AG08395 (cell line): ENCODE measurements at regions not wholly inside any gene's neighbourhood (a gene's known extent, or its start where the extent isn't known, plus 50 kb on each side); places are given as distances from the start of the nearest gene placed in this dataset.

Experiments used
- DNase-seq: peaks from one replicate; pipeline ENCODE4 v3.0.0; 2012; ENCODE audit warnings: mixed read lengths, low spot score

DNA sequence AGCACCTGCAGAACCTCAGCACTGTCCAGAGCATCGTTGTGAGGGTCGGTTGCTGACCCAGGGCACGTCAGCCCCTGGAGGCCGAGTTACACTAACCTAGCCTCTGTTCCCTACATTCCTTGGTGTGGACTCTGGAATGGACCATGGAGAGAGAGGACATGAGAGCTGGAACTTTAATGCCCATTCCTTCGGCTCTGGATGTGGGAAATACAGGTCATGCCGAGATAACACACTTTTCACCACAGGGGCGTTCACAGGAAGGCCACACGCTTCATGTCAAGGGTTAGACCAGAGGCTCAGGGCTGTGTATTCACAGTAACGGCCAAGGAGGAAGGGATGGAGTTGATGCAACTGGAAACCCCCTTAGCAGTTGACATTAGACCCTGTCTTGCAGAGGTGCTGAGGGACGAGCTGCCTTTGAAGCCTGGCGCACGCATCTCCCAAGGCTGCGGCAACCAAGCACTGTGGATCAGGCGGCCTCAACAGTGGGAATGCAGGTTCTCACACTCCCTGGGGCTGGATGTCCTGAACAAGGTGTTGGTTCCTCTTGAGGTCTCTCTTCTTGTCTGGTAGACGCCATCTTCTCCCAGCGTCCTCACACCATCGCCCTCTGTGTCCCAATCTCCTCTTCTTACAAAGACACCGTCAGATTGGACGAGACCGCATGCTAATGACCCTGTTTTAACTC lies 245.2 kb downstream of the KLF6 start:
- no peak for DNase-seq

DNA sequence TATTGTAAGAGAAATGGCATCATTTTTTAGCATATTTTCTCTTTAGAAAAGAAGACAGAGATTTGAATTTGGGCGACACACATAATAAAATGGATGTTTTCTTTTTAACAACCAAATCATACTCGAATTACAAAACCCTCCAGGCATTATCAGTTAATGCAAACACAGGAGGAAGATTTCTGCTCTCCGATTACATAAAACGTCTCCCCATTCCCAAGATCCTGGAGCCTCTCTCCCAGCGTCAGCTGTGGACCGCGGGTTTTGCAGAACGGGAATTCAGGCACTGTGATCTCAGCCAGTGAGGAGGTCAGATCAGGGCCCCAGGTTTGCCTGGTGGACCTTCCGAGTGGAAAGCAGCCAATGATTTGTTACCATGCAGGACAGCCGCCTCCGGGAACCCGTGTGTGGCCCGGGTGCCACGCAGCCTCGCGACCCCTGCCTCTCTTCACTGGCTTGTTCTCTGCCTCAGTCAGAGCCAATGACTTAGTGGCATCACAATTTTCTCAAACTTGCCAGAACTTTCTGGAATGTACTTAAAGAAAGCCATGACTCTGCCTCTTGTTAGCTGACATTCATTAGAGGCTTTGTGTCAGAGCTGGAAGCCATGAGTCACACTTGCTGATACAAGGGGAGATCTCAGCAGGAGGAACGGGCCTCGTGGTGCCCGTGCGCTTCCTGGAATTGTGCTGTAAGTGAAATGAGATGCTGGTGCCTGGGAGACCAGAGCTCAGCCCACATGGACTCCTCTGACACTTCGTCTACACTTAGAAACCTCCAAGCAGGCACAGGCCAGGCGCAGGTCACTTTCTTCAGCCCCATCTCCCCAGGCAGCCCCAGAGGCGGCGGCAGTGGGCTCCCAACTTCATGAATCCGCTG lies 246.1 kb downstream of the KLF6 start:
- peak; percentile 89 for DNase-seq

DNA sequence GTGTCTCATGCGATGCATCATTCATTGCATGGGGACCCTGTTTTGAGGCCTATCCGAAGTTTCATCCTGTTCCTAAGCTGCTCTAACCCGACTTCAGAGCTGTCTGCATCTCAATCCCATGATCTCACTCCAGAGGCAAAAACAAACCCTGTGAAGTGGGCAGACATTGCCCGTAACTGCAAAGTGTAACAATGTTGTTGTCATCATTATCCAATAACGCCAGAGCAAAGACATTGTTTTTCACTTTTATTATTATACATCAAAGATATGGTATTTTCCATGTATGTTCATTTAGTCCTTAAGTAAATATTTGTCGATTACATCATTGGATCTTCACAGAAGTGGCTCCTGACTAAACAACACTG lies 246.7 kb downstream of the KLF6 start:
- DNase-seq, result no peak

DNA sequence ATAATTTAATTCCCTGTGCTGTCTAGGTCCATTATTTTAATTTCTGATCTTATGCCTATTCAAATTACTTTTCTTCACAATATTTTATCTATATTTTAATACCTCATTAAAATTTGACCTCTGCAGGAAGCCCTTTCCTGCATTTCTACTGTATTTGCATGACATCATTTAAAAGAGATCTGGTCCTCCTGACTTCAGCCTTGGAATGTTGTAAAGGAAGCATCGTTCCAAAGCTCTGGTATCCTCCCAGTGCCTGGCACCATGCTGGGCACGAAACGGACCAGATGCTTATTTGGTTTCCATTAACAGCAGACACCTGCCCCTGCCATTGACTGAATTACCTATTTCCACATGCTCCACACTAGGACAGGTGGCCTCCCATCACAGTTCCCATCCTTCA lies 247.5 kb downstream of the KLF6 start:
- no peak for DNase-seq

DNA sequence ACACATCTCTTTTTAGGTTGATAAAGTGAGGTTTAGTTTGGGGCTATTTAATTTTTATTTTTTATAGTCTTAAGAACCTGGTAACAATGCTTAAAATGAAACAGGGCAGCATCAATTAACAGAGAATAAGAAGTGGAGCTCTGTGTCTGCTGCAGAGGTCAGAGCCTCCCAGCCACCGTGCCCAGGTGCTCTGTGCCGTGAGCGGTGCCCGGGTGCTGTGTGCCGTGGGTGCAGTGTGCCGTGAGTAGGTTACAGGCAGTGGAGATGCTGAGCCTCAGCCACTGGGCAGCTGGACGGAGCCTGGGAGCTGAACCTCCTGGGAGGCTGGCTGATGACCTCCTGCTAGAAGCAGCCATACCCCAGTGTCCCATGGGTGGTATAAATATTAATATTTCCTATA lies 250.0 kb downstream of the KLF6 start:
- no peak for DNase-seq

DNA sequence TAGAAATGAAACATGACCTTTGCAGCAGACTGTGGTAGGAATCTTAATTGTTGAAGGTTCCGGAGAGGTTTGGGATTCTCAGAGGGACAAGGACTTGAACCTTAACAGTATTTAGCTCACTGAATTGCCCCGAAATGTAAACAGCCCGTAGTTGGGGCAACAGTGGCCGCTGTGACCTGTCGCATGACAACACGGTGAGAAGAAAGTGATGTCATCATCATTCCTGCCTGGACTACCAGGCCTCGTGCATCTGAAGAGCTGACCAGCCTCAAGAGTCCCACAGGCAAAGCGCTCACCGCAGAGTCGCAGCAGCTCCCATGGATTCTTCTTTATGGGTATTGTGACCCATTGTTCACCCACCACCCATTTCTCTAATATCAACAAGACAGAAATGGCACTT lies 250.6 kb downstream of the KLF6 start:
- DNase-seq, result no peak

DNA sequence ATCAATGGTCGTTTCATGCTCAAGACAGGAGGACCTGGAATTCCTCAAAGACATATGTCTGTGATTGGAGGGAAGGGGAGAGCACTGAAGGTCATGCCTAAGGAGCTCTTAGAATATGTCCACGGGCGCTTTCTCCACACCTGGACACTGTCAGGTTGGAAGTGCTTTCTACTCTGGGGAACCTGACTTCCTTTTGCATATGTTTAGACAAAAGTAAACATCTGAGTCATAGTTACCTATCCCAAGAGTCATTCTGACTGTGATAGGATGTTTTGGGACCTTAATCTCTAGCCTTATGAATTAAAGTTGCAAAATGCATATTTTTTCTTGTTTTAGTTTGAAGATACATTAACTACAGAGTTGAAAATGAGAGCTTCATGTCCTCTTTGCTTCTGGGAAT lies 251.7 kb downstream of the KLF6 start:
- no peak for DNase-seq

DNA sequence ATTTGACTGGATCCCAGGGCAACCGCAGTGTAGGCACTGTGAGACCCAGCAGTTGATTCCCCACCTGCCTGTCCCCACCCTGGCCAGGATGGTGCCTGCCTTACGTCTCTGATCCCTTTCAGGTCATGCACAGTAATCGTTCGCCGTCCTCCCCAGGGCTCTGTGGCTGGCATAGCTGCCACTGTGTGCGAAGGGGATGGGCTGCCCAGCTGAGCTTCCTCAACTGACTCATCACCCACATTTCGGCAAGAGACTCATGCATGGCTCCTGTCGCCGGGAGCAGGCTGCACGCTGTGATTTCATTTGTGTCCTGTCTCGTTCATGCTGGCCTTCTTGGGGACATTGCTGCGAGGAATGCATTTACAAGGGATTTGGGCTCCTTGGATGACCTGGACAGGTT lies 252.4 kb downstream of the KLF6 start:
- DNase-seq, result no peak

DNA sequence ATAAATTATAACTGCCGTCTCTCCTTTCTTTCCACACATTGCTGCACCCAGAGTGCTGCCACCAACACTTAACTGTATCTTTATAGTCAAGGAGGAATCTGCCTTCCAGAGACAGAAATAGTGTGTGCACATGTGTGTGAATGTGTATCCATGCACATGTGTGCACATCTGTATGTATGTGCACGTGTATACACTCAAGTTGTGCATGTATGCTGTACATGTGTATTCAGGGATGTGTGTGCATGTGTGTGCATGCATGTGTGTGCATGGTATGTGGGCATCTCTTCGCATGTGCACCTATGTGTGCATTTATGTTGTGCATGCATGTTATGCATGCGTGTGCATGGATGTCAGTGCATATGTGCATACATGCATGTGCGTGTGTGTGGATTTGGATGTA lies 253.3 kb downstream of the KLF6 start:
- no peak for DNase-seq

DNA sequence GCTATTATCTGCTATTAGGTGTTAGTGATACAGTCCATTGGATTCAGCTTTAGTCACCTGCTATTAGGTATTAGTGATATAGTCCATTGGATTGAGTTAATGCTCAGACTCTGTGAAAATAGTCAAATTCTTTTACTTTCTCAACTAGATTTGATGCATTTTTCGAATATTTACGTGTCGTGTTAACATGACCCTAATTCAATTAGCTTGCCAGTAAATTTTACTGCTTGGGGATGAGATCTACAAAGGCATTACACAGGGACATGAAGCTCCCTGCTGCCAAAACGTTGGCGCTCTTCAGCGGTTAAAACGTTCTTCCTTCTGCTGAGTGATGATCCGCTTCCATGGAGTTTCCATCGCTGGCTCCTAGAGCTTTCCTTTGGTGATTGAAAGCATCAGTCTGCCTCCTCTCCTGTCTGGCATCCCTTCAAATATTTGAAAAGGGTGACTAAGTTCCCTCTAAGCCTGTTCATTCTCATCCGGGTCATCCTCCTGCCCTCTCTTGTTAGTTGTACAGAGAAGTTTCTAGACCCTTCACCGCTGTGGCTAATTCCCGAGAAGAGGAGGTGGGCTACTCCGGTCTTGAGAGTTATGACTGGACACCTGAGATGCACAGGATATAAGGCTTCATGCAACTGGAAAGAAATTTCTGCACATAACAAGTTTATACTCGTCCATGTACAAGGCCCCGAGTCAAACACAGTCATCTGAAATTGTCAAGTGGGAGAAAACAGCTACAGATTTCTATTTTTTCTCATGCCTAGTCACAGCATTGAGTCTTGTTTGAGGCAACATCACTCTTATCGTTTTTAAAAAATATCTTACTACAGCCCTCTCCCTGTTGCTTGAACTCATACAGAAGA lies 254.0 kb downstream of the KLF6 start:
- DNase-seq, result no peak

DNA sequence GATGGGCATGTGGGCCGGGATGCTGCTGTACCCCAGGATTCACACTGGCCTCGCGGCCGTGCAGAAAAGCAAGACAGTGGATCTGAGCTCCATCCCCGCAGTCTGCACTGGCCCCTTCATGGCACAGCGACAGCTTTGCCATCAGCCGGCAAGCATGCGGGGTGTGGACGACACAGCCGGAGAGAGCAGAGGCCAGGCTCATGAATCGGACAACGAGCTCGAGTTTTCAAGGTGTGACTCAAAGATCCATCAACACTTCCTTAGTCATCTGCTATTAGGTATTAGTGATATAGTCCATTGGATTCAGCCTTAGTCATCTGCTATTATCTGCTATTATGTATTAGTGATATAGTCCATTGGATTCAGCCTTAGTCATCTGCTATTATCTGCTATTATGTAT lies 254.7 kb downstream of the KLF6 start:
- DNase-seq, result no peak

DNA sequence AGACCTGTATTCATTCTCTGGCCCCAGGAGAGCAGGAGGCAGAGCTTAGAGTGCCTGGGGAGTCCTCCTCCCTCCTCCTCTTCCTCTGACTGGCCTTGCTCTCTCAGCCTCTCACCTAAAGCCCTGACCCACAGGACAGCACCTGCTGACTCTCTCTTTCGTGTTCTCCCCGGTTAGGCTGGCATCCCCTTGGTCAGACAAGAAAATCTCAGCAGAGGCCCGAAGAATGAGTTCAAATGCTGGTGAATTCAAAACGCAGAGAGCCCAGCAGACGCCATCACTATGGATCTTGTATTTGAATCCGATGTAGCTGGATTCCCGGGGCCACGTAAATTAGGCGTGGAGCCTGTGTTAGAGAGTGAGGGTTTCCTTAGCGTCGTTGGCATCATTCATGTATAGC lies 255.3 kb downstream of the KLF6 start:
- no peak for DNase-seq

DNA sequence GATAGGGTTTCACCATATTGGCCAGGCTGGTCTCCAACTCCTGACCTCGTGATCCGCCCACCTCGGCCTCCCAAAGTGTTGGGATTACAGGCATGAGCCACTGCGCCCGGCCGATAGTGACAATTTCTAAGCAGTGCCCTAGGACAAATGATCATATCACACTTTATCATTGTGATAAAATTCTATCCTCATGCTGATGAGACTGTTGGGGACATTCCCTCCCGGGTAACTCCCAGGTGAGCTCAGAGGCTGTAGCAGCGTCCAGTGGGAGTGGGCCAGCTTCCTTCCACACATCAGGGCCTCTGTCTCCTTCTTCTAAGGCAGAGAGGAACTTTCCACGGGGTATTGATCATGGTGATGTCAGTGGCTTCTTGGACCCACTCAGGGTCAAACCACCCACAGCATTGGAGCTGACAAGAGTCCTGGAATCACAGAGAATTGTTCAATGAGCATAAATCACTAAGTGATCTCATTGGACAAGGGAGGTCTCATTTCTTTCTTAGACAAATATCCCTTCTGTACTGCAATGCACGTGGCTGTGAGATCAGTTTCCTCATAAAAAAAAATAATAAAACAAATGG lies 256.1 kb downstream of the KLF6 start:
- no peak for DNase-seq

DNA sequence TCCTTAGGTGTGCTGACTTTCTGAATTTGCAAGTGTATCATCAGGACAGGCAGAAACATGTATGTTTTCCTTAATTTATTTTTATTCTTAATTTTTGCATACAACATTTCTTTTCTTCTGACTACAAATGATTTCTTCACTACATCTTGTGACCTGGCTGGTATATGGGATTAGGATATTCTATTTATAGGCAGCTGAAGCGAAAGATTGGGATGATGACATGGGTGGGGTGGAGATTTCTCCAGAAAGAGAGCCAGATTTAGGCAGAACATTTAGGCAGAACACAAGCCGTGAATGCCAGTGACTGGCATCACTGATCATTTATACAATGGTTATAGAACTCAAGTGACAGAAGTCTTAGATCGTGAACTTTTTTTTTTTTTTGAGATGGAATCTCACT lies 256.7 kb downstream of the KLF6 start:
- peak; percentile 34 for DNase-seq

DNA sequence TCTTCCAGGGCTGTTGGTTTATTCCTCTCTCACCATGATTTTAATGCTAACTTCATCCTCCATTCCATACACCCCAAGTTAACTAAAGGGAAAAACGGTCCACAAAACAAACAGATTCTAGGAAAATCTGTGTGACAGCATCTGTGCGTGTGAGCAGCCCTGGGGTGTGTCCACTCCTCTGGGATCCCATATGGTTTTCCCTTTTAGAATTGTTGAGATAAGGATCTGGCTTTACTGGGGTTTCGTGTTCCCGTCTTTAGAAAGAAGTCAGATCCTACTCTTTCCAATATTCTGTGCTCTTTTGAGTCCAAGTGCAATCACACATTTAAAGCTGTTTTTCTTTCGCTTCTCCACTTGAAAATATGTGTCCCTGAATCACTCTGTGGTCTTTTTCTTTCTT lies 257.1 kb downstream of the KLF6 start:
- peak; percentile 54 for DNase-seq

DNA sequence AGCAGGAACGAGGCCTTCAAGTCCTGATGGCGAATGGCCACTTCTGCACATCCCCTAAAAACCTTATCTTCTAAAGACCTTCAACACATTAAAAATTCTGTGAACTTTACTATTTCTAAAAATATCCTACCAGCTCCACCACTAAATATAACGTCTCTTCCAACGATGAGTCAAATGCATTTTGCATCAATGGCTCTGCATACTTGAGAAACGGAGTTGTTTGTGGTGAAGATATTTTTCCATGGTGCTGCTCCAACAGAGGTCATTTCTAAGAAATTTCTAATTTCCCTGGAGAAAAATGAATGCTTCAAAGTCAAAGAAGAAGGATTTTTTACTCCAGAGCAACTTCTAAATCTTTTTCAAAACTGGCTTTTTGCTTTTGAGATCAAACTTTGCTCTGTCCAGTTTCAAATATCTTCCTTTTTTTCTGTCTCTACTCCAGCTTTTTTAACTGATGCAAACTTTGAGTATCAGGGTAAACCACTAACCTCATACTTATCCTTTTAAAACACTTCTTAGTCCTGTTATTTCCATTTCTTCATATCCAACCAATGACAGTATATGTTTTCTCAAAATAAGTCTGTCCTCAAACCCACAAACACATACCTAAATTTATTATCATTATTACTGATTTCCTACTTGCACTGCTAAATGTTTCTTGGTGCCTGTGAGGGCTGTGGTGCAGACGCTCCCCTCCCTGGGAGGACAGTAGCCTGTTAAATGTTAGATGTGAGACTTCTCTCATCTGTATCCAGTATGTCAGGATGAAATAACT lies 258.1 kb downstream of the KLF6 start:
- peak; percentile 83 for DNase-seq

DNA sequence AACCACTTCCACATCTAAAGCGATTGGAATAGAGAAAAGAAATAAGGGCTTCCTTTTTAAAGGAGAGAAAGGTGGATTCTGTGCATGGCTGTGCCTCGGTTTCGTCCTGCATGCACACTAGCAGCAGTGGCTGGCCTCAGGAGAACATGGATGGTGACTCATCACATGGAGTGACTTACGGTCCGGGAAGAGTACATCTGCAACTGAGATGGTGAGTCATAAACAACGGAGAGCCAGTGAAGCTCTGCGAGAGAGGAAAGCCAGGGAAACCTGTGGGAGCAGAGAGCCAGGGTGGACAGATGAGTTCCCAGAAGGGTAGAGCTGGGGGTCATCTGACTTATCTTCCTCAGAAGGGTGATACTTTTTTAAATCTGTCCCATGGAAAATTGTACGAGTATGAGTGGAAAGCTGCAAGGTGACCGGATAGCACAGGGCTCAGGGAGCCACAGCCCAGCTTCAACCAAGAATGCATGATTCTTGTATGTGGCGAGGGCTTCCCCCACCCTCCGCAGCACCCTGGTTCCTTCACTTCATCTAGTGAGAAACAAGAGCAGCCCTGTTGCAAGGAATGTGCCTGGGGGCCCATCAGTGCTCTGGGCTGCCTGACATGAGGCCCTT lies 259.1 kb downstream of the KLF6 start:
- peak; percentile 97 for DNase-seq

DNA sequence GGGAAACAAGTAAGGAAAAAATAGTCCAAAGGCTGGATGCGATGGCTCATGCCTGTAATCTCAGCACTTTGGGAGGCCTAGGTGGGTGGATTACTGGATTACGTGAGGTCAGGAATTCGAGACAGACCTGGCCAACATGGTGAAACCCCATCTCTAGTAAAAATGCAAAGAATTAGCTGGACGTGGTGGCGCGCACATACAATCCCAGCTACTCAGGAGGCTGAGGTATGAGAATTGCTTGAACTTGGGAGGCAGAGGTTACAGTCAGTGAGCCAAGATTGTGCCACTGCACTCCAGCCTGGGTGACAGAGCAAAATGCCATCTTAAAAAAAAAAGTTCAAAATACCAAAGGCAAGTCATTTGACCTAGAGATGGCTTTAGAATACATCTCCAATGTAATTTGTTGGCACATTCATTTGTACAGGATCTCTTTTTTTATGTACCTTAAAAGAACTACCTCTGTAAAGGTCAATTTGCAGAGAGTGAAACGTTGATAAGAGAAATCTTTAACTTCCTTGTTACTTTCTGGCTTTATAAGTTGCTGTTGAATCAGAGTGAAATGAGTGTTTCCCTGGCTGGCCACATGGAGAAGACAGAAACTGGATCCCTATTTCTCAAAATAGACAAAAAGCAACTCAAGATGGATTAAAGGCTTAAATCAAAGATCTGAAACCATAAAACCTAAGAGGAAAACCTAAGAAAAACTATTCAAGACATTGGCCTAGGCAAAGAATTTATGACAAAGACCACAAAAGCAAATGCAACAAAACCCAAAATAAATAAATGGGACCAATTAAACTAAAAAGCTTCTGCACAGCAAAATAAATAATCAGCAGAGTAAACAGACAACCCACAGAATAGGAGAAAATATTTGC lies 260.7 kb downstream of the KLF6 start:
- no peak for DNase-seq

DNA sequence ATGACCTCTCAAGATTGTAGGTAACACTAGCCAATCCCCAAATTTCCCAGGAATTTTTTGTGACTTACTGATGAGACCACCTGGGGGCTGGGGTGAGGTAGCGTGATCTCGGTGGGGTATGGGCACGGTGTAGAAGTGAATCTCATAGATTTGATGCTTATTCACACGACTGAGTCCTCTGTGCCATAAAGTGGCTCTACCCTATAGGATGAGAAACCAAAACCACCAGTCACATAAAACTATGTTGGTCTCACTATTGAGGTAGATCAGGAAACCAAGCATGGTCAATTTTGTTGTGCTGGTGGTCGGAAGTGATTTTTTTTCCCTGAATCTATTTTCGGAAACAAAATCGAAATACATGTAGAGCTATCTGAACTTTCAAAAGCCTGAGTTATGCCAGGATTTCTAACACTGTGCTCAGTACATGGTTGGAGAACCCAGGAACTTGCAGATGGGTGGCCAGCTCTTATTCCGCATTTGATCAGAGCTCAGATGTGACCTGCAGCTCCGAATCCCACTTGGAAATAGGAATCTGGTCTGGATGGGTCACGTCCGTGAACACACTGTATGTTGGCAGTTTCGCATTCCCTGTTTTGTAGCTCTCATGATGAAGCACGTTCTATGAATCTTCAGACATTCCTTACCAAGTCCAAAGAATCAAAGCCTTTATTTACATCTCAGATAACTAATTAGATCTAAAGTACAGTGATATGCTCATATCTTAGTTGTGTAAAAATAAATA lies 261.5 kb downstream of the KLF6 start:
- DNase-seq, result no peak

DNA sequence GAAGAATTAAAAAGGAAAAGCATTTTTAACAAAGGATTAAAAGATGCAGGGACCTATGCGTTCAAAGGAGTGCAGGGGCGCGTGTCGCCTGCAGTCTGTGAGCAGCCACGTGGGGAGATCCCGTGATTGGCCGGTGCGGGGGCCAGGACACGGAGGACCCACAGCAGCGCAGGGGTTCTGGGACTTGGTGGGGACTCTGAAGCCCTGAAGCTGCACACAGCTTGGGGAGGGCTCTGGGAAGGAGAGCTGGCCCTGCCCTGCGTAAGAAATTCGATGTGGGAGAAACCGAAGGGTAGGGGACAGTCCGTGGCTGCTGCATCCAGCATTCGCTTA lies 268.1 kb downstream of the KLF6 start:
- DNase-seq, result peak; percentile 11
